ENCODE measurements at regions not wholly inside any gene's neighbourhood (a gene's known extent, or its start where the extent isn't known, plus 50 kb on each side); places are given as distances from the start of the nearest gene placed in this dataset.

DNA sequence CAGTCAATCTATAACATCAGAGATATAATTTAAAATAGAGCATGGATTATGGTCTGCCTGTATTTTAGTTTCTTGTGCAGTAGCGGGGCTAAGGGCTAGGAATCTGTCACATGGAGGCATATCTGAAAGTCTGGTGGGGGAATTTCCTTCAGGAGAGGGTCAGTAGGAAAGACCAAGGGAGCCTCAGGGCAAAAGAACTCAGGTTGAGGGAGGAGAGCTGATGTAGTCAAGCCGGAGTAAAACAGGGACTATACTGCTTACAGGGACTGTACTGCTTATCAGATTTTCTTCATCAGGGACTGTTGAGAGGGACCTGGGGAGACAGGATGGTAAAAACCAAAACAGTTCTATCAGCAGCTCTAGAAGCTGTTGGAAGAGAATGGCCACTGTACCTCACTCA, 82.0 kb upstream of the CPM start:
- Mint-ChIP-seq H3K9me3 (peaks cover 35% of the 10 kb centered on the region), H3K4me3 (no peak overlapping the region), H3K27ac (no peak overlapping the region), H3K36me3 (no peaks in the 10 kb centered on the region), H3K4me1 (no peaks in the 10 kb centered on the region), H3K27me3 (ENCODE audit: low read depth) (peaks cover 3% of the 10 kb centered on the region)
- ATAC-seq (no peak), DNase-seq (ENCODE audit: low spot score) (no peak)
- TF ChIP-seq NFE2L1 (CRISPR knock-in tag; IDR thresholded peaks at IDR 0.05) (no peak), ZNF138 (CRISPR knock-in tag; conservative IDR thresholded peaks at IDR 0.05) (no peak), MXD4 (CRISPR knock-in tag; IDR thresholded peaks at IDR 0.05; ENCODE audit: borderline replicate concordance) (no peak), SOX15 (CRISPR knock-in tag; IDR thresholded peaks at IDR 0.05) (no peak), KAT7 (CRISPR knock-in tag; IDR thresholded peaks at IDR 0.05; ENCODE audit: borderline replicate concordance) (no peak), ETV6 (CRISPR knock-in tag; IDR thresholded peaks at IDR 0.05) (no peak), TP53 (CRISPR knock-in tag; IDR thresholded peaks at IDR 0.05) (no peak), NFATC4 (CRISPR knock-in tag; IDR thresholded peaks at IDR 0.05) (no peak), TCF7 (CRISPR knock-in tag; IDR thresholded peaks at IDR 0.05; ENCODE audit: low read depth) (no peak), CBFB (CRISPR knock-in tag; IDR thresholded peaks at IDR 0.05; ENCODE audit: low read depth) (no peak), ZNF423 (CRISPR knock-in tag; IDR thresholded peaks at IDR 0.05) (no peak), EMX1 (CRISPR knock-in tag; IDR thresholded peaks at IDR 0.05) (no peak), RELA (CRISPR knock-in tag; IDR thresholded peaks at IDR 0.05; ENCODE audit: borderline replicate concordance) (no peak)
- TF ChIP-seq, protein P1, sequence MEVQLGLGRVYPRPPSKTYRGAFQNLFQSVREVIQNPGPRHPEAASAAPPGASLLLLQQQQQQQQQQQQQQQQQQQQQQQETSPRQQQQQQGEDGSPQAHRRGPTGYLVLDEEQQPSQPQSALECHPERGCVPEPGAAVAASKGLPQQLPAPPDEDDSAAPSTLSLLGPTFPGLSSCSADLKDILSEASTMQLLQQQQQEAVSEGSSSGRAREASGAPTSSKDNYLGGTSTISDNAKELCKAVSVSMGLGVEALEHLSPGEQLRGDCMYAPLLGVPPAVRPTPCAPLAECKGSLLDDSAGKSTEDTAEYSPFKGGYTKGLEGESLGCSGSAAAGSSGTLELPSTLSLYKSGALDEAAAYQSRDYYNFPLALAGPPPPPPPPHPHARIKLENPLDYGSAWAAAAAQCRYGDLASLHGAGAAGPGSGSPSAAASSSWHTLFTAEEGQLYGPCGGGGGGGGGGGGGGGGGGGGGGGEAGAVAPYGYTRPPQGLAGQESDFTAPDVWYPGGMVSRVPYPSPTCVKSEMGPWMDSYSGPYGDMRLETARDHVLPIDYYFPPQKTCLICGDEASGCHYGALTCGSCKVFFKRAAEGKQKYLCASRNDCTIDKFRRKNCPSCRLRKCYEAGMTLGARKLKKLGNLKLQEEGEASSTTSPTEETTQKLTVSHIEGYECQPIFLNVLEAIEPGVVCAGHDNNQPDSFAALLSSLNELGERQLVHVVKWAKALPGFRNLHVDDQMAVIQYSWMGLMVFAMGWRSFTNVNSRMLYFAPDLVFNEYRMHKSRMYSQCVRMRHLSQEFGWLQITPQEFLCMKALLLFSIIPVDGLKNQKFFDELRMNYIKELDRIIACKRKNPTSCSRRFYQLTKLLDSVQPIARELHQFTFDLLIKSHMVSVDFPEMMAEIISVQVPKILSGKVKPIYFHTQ (CRISPR knock-in tag; IDR thresholded peaks at IDR 0.05) = no peak
- TF ChIP-seq, protein P2, sequence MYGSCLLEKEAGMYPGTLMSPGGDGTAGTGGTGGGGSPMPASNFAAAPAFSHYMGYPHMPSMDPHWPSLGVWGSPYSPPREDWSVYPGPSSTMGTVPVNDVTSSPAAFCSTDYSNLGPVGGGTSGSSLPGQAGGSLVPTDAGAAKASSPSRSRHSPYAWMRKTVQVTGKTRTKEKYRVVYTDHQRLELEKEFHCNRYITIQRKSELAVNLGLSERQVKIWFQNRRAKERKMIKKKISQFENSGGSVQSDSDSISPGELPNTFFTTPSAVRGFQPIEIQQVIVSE (CRISPR knock-in tag; IDR thresholded peaks at IDR 0.05; ENCODE audit: borderline replicate concordance) = no peak
- TF ChIP-seq, protein P3, sequence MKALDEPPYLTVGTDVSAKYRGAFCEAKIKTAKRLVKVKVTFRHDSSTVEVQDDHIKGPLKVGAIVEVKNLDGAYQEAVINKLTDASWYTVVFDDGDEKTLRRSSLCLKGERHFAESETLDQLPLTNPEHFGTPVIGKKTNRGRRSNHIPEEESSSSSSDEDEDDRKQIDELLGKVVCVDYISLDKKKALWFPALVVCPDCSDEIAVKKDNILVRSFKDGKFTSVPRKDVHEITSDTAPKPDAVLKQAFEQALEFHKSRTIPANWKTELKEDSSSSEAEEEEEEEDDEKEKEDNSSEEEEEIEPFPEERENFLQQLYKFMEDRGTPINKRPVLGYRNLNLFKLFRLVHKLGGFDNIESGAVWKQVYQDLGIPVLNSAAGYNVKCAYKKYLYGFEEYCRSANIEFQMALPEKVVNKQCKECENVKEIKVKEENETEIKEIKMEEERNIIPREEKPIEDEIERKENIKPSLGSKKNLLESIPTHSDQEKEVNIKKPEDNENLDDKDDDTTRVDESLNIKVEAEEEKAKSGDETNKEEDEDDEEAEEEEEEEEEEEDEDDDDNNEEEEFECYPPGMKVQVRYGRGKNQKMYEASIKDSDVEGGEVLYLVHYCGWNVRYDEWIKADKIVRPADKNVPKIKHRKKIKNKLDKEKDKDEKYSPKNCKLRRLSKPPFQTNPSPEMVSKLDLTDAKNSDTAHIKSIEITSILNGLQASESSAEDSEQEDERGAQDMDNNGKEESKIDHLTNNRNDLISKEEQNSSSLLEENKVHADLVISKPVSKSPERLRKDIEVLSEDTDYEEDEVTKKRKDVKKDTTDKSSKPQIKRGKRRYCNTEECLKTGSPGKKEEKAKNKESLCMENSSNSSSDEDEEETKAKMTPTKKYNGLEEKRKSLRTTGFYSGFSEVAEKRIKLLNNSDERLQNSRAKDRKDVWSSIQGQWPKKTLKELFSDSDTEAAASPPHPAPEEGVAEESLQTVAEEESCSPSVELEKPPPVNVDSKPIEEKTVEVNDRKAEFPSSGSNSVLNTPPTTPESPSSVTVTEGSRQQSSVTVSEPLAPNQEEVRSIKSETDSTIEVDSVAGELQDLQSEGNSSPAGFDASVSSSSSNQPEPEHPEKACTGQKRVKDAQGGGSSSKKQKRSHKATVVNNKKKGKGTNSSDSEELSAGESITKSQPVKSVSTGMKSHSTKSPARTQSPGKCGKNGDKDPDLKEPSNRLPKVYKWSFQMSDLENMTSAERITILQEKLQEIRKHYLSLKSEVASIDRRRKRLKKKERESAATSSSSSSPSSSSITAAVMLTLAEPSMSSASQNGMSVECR (CRISPR knock-in tag; IDR thresholded peaks at IDR 0.05; ENCODE audit: borderline replicate concordance) = no peak
- TF ChIP-seq, protein P4, sequence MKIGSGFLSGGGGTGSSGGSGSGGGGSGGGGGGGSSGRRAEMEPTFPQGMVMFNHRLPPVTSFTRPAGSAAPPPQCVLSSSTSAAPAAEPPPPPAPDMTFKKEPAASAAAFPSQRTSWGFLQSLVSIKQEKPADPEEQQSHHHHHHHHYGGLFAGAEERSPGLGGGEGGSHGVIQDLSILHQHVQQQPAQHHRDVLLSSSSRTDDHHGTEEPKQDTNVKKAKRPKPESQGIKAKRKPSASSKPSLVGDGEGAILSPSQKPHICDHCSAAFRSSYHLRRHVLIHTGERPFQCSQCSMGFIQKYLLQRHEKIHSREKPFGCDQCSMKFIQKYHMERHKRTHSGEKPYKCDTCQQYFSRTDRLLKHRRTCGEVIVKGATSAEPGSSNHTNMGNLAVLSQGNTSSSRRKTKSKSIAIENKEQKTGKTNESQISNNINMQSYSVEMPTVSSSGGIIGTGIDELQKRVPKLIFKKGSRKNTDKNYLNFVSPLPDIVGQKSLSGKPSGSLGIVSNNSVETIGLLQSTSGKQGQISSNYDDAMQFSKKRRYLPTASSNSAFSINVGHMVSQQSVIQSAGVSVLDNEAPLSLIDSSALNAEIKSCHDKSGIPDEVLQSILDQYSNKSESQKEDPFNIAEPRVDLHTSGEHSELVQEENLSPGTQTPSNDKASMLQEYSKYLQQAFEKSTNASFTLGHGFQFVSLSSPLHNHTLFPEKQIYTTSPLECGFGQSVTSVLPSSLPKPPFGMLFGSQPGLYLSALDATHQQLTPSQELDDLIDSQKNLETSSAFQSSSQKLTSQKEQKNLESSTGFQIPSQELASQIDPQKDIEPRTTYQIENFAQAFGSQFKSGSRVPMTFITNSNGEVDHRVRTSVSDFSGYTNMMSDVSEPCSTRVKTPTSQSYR (CRISPR knock-in tag; IDR thresholded peaks at IDR 0.05) = no peak
- TF ChIP-seq, protein P5, sequence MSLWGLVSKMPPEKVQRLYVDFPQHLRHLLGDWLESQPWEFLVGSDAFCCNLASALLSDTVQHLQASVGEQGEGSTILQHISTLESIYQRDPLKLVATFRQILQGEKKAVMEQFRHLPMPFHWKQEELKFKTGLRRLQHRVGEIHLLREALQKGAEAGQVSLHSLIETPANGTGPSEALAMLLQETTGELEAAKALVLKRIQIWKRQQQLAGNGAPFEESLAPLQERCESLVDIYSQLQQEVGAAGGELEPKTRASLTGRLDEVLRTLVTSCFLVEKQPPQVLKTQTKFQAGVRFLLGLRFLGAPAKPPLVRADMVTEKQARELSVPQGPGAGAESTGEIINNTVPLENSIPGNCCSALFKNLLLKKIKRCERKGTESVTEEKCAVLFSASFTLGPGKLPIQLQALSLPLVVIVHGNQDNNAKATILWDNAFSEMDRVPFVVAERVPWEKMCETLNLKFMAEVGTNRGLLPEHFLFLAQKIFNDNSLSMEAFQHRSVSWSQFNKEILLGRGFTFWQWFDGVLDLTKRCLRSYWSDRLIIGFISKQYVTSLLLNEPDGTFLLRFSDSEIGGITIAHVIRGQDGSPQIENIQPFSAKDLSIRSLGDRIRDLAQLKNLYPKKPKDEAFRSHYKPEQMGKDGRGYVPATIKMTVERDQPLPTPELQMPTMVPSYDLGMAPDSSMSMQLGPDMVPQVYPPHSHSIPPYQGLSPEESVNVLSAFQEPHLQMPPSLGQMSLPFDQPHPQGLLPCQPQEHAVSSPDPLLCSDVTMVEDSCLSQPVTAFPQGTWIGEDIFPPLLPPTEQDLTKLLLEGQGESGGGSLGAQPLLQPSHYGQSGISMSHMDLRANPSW (CRISPR knock-in tag; conservative IDR thresholded peaks at IDR 0.05; ENCODE audit: low read depth) = no peak
- ChIA-PET CTCF (no interaction called here), POLR2A (no interaction called here)
